OCI-LY7 (cell line): ENCODE measurements at regions not wholly inside any gene's neighbourhood (a gene's known extent, or its start where the extent isn't known, plus 50 kb on each side); places are given as distances from the start of the nearest gene placed in this dataset.

Source experiments
- BruUV-seq: library from RNA; stranded (reverse); fragments of 400-500 nt; replicated peaks from 2 replicates; lab custom pipeline; 2021; lab: Mats Ljungman, UMichigan
- CTCF ChIA-PET: fragments of 300-600 bp; sonication (Branson Sonifier 250); formaldehyde crosslinking; loops from one replicate; lab custom pipeline; 2022; ENCODE audit warnings: antibody characterized with exemption; ENCODE audit not compliant: unreplicated experiment; lab: Charles Lee
- POLR2A ChIA-PET: fragments of 300-600 bp; sonication (Branson Sonifier 250); formaldehyde crosslinking; loops from one replicate; lab custom pipeline; 2022; ENCODE audit warnings: antibody characterized with exemption; lab: Charles Lee
- DNase-seq: peaks from one replicate; pipeline ENCODE4 v3.0.0-alpha.2; 2015; ENCODE audit warnings: low spot score
- H2AFZ ChIP-seq: fragments of 200-600 bp; sonication (generic), shearing (Covaris generic); 2 replicates; pipeline ENCODE4 v1.6.1; 2014; ENCODE audit warnings: mild to moderate bottlenecking, antibody characterized with exemption, low read length, moderate library complexity
- H3K27ac ChIP-seq: fragments of 200-600 bp; sonication (generic); 2 replicates; pipeline ENCODE4 v1.5.1; 2014; ENCODE audit warnings: mixed run types, low read depth, mild to moderate bottlenecking, moderate library complexity, low read length, inconsistent platforms; ENCODE audit not compliant: poor library complexity, severe bottlenecking
- H3K36me3 ChIP-seq: fragments of 200-600 bp; sonication (generic); 2 replicates; pipeline ENCODE4 v1.6.1; 2014; ENCODE audit warnings: mild to moderate bottlenecking, antibody characterized with exemption, low read length, moderate library complexity, mixed read lengths; ENCODE audit not compliant: insufficient read depth
- H3K4me1 ChIP-seq: fragments of 200-600 bp; sonication (generic); 2 replicates; pipeline ENCODE4 v1.5.1; 2014; ENCODE audit warnings: mild to moderate bottlenecking, low read length; ENCODE audit not compliant: insufficient read depth, poor library complexity, severe bottlenecking
- H3K4me2 ChIP-seq: fragments of 200-600 bp; sonication (generic); 2 replicates; pipeline ENCODE4 v1.6.1; 2014; ENCODE audit warnings: mild to moderate bottlenecking, low read length
- H3K4me3 ChIP-seq: fragments of 200-600 bp; sonication (generic); 2 replicates; pipeline ENCODE4 v1.5.1; 2014; ENCODE audit warnings: mild to moderate bottlenecking, low read depth, low read length; ENCODE audit not compliant: poor library complexity, severe bottlenecking
- H3K79me2 ChIP-seq: fragments of 200-600 bp; sonication (generic); 2 replicates; pipeline ENCODE4 v1.6.1; 2016; ENCODE audit warnings: low read depth, mild to moderate bottlenecking, low read length, moderate library complexity, mixed read lengths; ENCODE audit not compliant: insufficient read depth
- H3K9me2 ChIP-seq: fragments of 200-600 bp; sonication (generic); 2 replicates; pipeline ENCODE4 v1.6.1; 2016; ENCODE audit warnings: mild to moderate bottlenecking, low read length, mixed read lengths; ENCODE audit not compliant: insufficient read depth
- H3K9me3 ChIP-seq: fragments of 200-600 bp; sonication (generic); 2 replicates; pipeline ENCODE4 v1.6.1; 2014; ENCODE audit warnings: mild to moderate bottlenecking, mixed run types, low read length, mixed read lengths
- H4K20me1 ChIP-seq: fragments of 200-600 bp; sonication (generic); 2 replicates; pipeline ENCODE4 v1.6.1; 2014; ENCODE audit warnings: mild to moderate bottlenecking, antibody characterized with exemption, low read length, moderate library complexity, mixed read lengths; ENCODE audit not compliant: insufficient read depth
- CTCF ChIP-seq: fragments of 200-600 bp; sonication (generic); conservative IDR thresholded peaks from 2 replicates; pipeline ENCODE4 v1.5.1; 2014; ENCODE audit warnings: mild to moderate bottlenecking, antibody characterized with exemption, low read length, moderate library complexity, mixed read lengths
- EZH2phosphoT487 ChIP-seq: fragments of 200-600 bp; sonication (generic); IDR thresholded peaks from 2 replicates; pipeline ENCODE4 v1.6.1; 2018; ENCODE audit warnings: low read depth, borderline replicate concordance, mild to moderate bottlenecking, mixed run types, antibody characterized with exemption, low read length, moderate library complexity, mixed read lengths
- intact Hi-C: fragments of 100-400 bp; cut with micrococcal nuclease; formaldehyde crosslinking; loops from one replicate; pipeline ENCODE4 v1.10.0; 2022; ENCODE audit not compliant: unreplicated experiment

GRCh38 chr5:160976181-160976580 lies 124.2 kb upstream of the ATP10B start:
- no peaks in the 10 kb centered on the region for H3K4me1 ChIP-seq
- no peaks in the 10 kb centered on the region for H3K9me3 ChIP-seq
- H4K20me1 ChIP-seq, result no peaks in the 10 kb centered on the region
- no peaks in the 10 kb centered on the region for H3K36me3 ChIP-seq
- DNase-seq, result no peak
- CTCF ChIA-PET, result no interaction called here
- no peak for TF ChIP-seq CTCF
- TF ChIP-seq EZH2phosphoT487, result no peak
- no peak overlapping the region for H3K27ac ChIP-seq
- no peaks in the 10 kb centered on the region for H3K9me2 ChIP-seq
- POLR2A ChIA-PET, result no interaction called here
- no peak overlapping the region for H3K4me2 ChIP-seq
- no peaks in the 10 kb centered on the region for H3K79me2 ChIP-seq
- no TSS peak for BruUV-seq
- no peak overlapping the region for H2AFZ ChIP-seq
- H3K4me3 ChIP-seq, result no peak overlapping the region
- intact Hi-C loops, result no loop called here

- H3K4me1 ChIP-seq, result no peaks in the 10 kb centered on the region
- ChIA-PET POLR2A (no interaction called here), CTCF (no interaction called here)
- no peaks in the 10 kb centered on the region for H4K20me1 ChIP-seq
- H3K36me3 ChIP-seq, result no peaks in the 10 kb centered on the region
- H3K9me2 ChIP-seq, result no peaks in the 10 kb centered on the region
- TF ChIP-seq CTCF, result peak; percentile 79
- TF ChIP-seq EZH2phosphoT487, result no peak
- no peak overlapping the region for H3K4me3 ChIP-seq
- no TSS peak for BruUV-seq
- DNase-seq, result peak; percentile 53
- no peak overlapping the region for H3K4me2 ChIP-seq
- H2AFZ ChIP-seq, result no peak overlapping the region
- no peaks in the 10 kb centered on the region for H3K79me2 ChIP-seq
- no peak overlapping the region for H3K27ac ChIP-seq
- intact Hi-C loops, result no loop called here
- no peaks in the 10 kb centered on the region for H3K9me3 ChIP-seq
Observed at GRCh38 chr5:160970605-160971191, 118.7 kb upstream of the ATP10B start.

- no TSS peak for BruUV-seq
- H3K9me3 ChIP-seq, result no peaks in the 10 kb centered on the region
- ChIA-PET CTCF (interaction anchor here (0.6 kb wide), 1 partner anchor 980 kb away, joined by 3 read pairs; no protein-coding TSS in a partner anchor), POLR2A (no interaction called here)
- no peak overlapping the region for H3K27ac ChIP-seq
- no peaks in the 10 kb centered on the region for H3K4me1 ChIP-seq
- no peak overlapping the region for H3K4me3 ChIP-seq
- no peaks in the 10 kb centered on the region for H3K79me2 ChIP-seq
- no peaks in the 10 kb centered on the region for H3K9me2 ChIP-seq
- intact Hi-C loops, result no loop called here
- TF ChIP-seq CTCF, result no peak
- TF ChIP-seq EZH2phosphoT487, result no peak
- H2AFZ ChIP-seq, result no peak overlapping the region
- H4K20me1 ChIP-seq, result no peaks in the 10 kb centered on the region
- H3K36me3 ChIP-seq, result no peaks in the 10 kb centered on the region
- no peak for DNase-seq
- no peak overlapping the region for H3K4me2 ChIP-seq
Observed at GRCh38 chr5:160969645-160970044, 117.6 kb upstream of the ATP10B start.
